GM23248 (cell line): ENCODE measurements at regions not wholly inside any gene's neighbourhood (a gene's known extent, or its start where the extent isn't known, plus 50 kb on each side); places are given as distances from the start of the nearest gene placed in this dataset.

Source experiments
- DNase-seq: peaks from one replicate; pipeline ENCODE4 v3.0.0-alpha.2; 2015
- H2AFZ ChIP-seq: fragments of 200-600 bp; sonication (generic); 2 replicates; pipeline ENCODE4 v1.6.1; 2016; ENCODE audit warnings: antibody characterized with exemption
- H3F3A ChIP-seq: fragments of 200-600 bp; sonication (generic); 2 replicates; pipeline ENCODE4 v1.6.1; 2016; ENCODE audit warnings: mild to moderate bottlenecking, antibody characterized with exemption, mixed run types; ENCODE audit not compliant: insufficient read depth
- H3K27ac ChIP-seq: fragments of 200-600 bp; sonication (generic); 2 replicates; pipeline ENCODE4 v1.5.1; 2016; ENCODE audit warnings: mild to moderate bottlenecking
- H3K27me3 ChIP-seq: fragments of 200-600 bp; sonication (generic); replicated peaks from 2 replicates; pipeline ENCODE4 v1.6.1; 2016; ENCODE audit warnings: mild to moderate bottlenecking; ENCODE audit not compliant: insufficient read depth
- H3K36me3 ChIP-seq: fragments of 200-600 bp; sonication (generic); 2 replicates; pipeline ENCODE4 v1.6.1; 2016; ENCODE audit warnings: low read depth, mild to moderate bottlenecking
- H3K4me1 ChIP-seq: fragments of 200-600 bp; sonication (generic); 2 replicates; pipeline ENCODE4 v1.6.1; 2016; ENCODE audit warnings: mild to moderate bottlenecking; ENCODE audit not compliant: insufficient read depth
- H3K4me2 ChIP-seq: fragments of 200-600 bp; sonication (generic); one replicate; pipeline ENCODE4 v1.6.1; 2016; ENCODE audit warnings: mild to moderate bottlenecking; ENCODE audit not compliant: unreplicated experiment
- H3K4me3 ChIP-seq: fragments of 200-600 bp; sonication (generic); 2 replicates; pipeline ENCODE4 v1.5.1; 2016; ENCODE audit warnings: mild to moderate bottlenecking
- H3K79me2 ChIP-seq: fragments of 200-600 bp; sonication (generic); 2 replicates; pipeline ENCODE4 v1.6.1; 2016; ENCODE audit warnings: mild to moderate bottlenecking; ENCODE audit not compliant: insufficient read depth
- H3K9ac ChIP-seq: fragments of 200-600 bp; sonication (generic); 2 replicates; pipeline ENCODE4 v1.6.1; 2016; ENCODE audit warnings: mild to moderate bottlenecking
- H3K9me2 ChIP-seq: fragments of 200-600 bp; sonication (generic); 2 replicates; pipeline ENCODE4 v1.6.1; 2016; ENCODE audit warnings: mixed run types, mild to moderate bottlenecking, moderate library complexity; ENCODE audit not compliant: insufficient read depth
- H3K9me3 ChIP-seq: fragments of 200-600 bp; sonication (generic); one replicate; pipeline ENCODE4 v1.6.1; 2017; ENCODE audit warnings: low read depth
- H4K20me1 ChIP-seq: fragments of 200-600 bp; sonication (generic); 2 replicates; pipeline ENCODE4 v1.6.0; 2016; ENCODE audit not compliant: insufficient read depth
- EZH2 ChIP-seq: fragments of 200-600 bp; sonication (generic); IDR thresholded peaks from 2 replicates; pipeline ENCODE4 v1.6.1; 2018; ENCODE audit warnings: antibody characterized with exemption, mild to moderate bottlenecking; ENCODE audit not compliant: insufficient read depth, poor library complexity, severe bottlenecking
- EZH2phosphoT487 ChIP-seq: fragments of 200-600 bp; sonication (generic); IDR thresholded peaks from 2 replicates; pipeline ENCODE4 v1.6.1; 2018; ENCODE audit warnings: antibody characterized with exemption, moderate library complexity, mild to moderate bottlenecking, low read depth; ENCODE audit not compliant: insufficient read depth
- WGBS, 2 experiments: methylation state at CpG; one replicate each; pipeline ENCODE4 v1.1.6; 2015 to 2017; ENCODE audit warnings: low lambda C conversion rate in 2 of 2, low coverage in 1 of 2; ENCODE audit errors: missing lambda C conversion rate in 2 of 2; 5-methylcytosine and 5-hydroxymethylcytosine counted together
- in situ Hi-C: fragments of 300-500 bp; cut with MboI; formaldehyde crosslinking; loops from 2 replicates; pipeline ENCODE4 v1.15.0; 2020

DNA sequence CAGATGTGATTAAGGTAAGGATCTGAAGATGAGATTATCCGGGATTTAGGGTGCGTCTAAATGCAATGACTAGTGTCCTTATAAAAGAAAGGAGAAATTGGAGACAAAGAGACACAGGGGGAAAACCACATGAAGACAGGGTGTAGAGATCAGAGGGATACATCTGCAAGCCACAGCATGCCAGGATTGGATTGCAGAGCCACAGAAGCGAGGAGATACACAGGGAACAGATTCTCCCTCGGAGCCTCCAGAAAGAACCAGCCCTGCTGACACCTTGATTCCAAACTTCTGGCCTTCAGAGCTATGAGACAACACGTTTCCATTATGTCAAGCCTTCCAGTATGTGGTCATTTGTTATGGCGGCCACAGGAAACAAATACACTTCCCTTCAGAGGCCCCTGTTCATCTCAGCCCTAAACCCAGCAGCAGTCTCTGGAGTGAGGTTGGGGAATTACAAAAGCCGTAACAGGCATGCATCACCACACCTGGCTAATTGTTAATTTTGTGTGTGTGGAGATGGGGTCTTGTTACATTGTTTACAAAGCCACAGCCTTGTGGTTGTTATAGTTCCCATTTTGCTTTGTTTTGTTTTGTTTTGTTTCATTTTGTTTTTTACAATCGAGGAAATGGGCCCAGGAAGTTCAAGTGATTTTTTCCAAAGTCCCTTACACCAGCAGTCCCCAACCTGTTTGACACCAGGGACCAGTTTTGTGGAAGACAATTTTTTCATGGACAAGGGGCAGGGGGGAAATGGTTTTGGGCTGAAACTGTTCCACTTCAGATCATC, 51.6 kb upstream of the LYRM9 start:
- WGBS, 2 experiments, result 38 to 40% methylated on average over 8 of the region's 8 CpGs
- H3K36me3 ChIP-seq, result no peaks in the 10 kb centered on the region
- no peak overlapping the region for H3K4me3 ChIP-seq
- H3K9me2 ChIP-seq, result no peaks in the 10 kb centered on the region
- no peaks in the 10 kb centered on the region for H3K4me1 ChIP-seq
- H3K27me3 ChIP-seq, result peaks cover 2% of the 10 kb centered on the region; the same call in 1 of the 2 replicates
- in situ Hi-C loops, result loop anchor here (10.0 kb wide), 1 partner anchor 60 kb away; no protein-coding TSS in a partner anchor
- no peaks in the 10 kb centered on the region for H3K9me3 ChIP-seq
- no peaks in the 10 kb centered on the region for H4K20me1 ChIP-seq
- H2AFZ ChIP-seq, result no peak overlapping the region
- TF ChIP-seq EZH2phosphoT487 (no peak), EZH2 (no peak)
- H3K79me2 ChIP-seq, result no peaks in the 10 kb centered on the region
- no peak overlapping the region for H3K27ac ChIP-seq
- no peak overlapping the region for H3K4me2 ChIP-seq
- no peak overlapping the region for H3K9ac ChIP-seq
- H3F3A ChIP-seq, result no peaks in the 10 kb centered on the region
- DNase-seq, result no peak

DNA sequence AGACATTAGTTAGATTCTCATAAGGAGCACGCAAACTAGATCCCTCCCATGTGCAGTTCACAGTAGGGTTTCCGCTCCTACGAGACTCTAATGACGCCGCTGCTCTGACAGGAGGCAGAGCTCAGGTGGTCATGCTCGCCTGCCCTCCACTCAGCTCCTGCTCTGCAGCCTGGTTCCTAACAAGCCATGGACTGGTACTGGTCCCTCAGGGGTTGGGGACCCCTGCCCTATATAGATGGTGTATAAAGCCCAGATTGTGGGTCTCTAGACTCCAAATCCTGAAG, 52.1 kb upstream of the LYRM9 start:
- Histone ChIP-seq H3K36me3 (no peaks in the 10 kb centered on the region), H3K9me2 (no peaks in the 10 kb centered on the region), H3K9me3 (no peaks in the 10 kb centered on the region), H3K9ac (no peak overlapping the region), H3K27ac (no peak overlapping the region), H3K4me2 (no peak overlapping the region), H2AFZ (no peak overlapping the region), H3K27me3 (peaks cover 2% of the 10 kb centered on the region; the same call in 1 of the 2 replicates), H4K20me1 (no peaks in the 10 kb centered on the region), H3K4me3 (no peak overlapping the region), H3F3A (no peaks in the 10 kb centered on the region), H3K79me2 (no peaks in the 10 kb centered on the region), H3K4me1 (no peaks in the 10 kb centered on the region)
- TF ChIP-seq EZH2phosphoT487, result no peak
- no peak for TF ChIP-seq EZH2
- 54 to 60% methylated on average over 6 of the region's 6 CpGs for WGBS, 2 experiments
- DNase-seq, result no peak
- in situ Hi-C loops, result loop anchor here (10.0 kb wide), 1 partner anchor 60 kb away; no protein-coding TSS in a partner anchor

DNA sequence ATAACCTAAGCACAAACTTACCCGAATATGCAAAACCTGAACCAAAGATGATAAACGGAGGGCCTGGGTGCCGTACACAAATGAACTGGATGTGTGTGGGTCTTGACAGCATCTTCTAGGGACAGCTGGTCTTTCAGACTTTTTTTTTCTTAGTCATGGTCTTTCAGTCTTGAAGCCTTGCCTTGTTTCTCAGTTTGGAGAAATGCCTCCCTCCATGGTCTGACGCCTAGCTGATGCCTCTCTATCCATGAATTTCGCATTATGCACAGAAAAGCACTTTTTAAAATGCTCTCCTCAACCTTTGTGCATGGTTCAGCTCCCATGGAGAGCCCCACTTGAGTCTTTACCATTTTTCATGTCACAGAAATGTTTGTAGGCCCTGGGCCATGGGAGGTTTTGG, 52.8 kb upstream of the LYRM9 start:
- no peaks in the 10 kb centered on the region for H3K36me3 ChIP-seq
- H3K9ac ChIP-seq, result no peak overlapping the region
- no peaks in the 10 kb centered on the region for H3K9me2 ChIP-seq
- no peak for DNase-seq
- no peaks in the 10 kb centered on the region for H3K4me1 ChIP-seq
- TF ChIP-seq EZH2 (no peak), EZH2phosphoT487 (no peak)
- H3F3A ChIP-seq, result no peaks in the 10 kb centered on the region
- H3K4me2 ChIP-seq, result no peak overlapping the region
- no peaks in the 10 kb centered on the region for H3K79me2 ChIP-seq
- no peaks in the 10 kb centered on the region for H3K9me3 ChIP-seq
- H3K27ac ChIP-seq, result no peak overlapping the region
- WGBS, 2 experiments, result 44 to 46% methylated on average over 5 of the region's 5 CpGs
- no peaks in the 10 kb centered on the region for H4K20me1 ChIP-seq
- no peak overlapping the region for H3K4me3 ChIP-seq
- in situ Hi-C loops, result loop anchor here (10.0 kb wide), 1 partner anchor 61 kb away; no protein-coding TSS in a partner anchor
- H3K27me3 ChIP-seq, result 0 out of 2 replicates have a peak, but pooled peaks cover 2% of the 10 kb centered on the region
- no peak overlapping the region for H2AFZ ChIP-seq

DNA sequence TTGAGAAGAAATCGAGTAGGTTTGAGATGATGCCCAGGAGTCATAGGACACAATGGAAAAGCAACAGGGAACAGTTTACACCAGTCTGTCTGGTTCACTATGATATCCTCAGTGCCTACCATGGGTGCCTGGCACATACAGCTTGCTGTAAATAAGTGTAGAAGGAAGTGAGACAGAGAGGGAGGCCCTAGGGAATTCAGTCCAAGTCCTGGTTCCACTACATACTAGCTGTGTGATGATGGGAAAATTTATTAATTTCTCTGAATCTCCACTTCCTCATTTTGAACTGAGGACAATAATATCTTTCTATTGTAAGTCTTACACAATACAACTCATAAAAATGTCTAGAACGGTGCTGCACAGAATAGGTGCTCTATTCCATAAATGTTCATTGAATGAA, 53.3 kb upstream of the LYRM9 start:
- Histone ChIP-seq H3K4me3 (no peak overlapping the region), H3K9ac (no peak overlapping the region), H3K36me3 (no peaks in the 10 kb centered on the region), H2AFZ (no peak overlapping the region), H3K27me3 (peaks cover 2% of the 10 kb centered on the region; the same call in 1 of the 2 replicates), H3K9me2 (no peaks in the 10 kb centered on the region), H3K4me1 (no peaks in the 10 kb centered on the region), H3K27ac (no peak overlapping the region), H4K20me1 (no peaks in the 10 kb centered on the region), H3K9me3 (no peaks in the 10 kb centered on the region), H3K4me2 (no peak overlapping the region), H3F3A (no peaks in the 10 kb centered on the region), H3K79me2 (no peaks in the 10 kb centered on the region)
- no peak for DNase-seq
- in situ Hi-C loops, result loop anchor here (10.0 kb wide), 1 partner anchor 62 kb away; no protein-coding TSS in a partner anchor
- TF ChIP-seq EZH2, result no peak
- TF ChIP-seq EZH2phosphoT487, result no peak
- 9 to 13% methylated on average over 2 of the region's 2 CpGs for WGBS, 2 experiments
